ENCODE measurements at regions not wholly inside any gene's neighbourhood (a gene's known extent, or its start where the extent isn't known, plus 50 kb on each side); places are given as distances from the start of the nearest gene placed in this dataset.
A peak's percentile ranks its signal among the peaks of the same experiment; 100 is the strongest.

- Mint-ChIP-seq H3K27me3 (ENCODE audit: low read depth) (no peaks in the 10 kb centered on the region), H3K9me3 (peaks cover 5% of the 10 kb centered on the region), H3K27ac (no peak overlapping the region), H3K4me1 (peaks cover 4% of the 10 kb centered on the region), H3K36me3 (ENCODE audit: low read depth) (peaks cover under 1% of the 10 kb centered on the region), H3K4me3 (no peak overlapping the region)
- TF ChIP-seq, protein P1, sequence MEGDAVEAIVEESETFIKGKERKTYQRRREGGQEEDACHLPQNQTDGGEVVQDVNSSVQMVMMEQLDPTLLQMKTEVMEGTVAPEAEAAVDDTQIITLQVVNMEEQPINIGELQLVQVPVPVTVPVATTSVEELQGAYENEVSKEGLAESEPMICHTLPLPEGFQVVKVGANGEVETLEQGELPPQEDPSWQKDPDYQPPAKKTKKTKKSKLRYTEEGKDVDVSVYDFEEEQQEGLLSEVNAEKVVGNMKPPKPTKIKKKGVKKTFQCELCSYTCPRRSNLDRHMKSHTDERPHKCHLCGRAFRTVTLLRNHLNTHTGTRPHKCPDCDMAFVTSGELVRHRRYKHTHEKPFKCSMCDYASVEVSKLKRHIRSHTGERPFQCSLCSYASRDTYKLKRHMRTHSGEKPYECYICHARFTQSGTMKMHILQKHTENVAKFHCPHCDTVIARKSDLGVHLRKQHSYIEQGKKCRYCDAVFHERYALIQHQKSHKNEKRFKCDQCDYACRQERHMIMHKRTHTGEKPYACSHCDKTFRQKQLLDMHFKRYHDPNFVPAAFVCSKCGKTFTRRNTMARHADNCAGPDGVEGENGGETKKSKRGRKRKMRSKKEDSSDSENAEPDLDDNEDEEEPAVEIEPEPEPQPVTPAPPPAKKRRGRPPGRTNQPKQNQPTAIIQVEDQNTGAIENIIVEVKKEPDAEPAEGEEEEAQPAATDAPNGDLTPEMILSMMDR (IDR thresholded peaks at IDR 0.05; ENCODE audit: unreplicated experiment in 3 of 3), result no peak
These were observed 423.0 kb upstream of the THBS1 start for GRCh38 chr15:39157882-39158281.

DNA sequence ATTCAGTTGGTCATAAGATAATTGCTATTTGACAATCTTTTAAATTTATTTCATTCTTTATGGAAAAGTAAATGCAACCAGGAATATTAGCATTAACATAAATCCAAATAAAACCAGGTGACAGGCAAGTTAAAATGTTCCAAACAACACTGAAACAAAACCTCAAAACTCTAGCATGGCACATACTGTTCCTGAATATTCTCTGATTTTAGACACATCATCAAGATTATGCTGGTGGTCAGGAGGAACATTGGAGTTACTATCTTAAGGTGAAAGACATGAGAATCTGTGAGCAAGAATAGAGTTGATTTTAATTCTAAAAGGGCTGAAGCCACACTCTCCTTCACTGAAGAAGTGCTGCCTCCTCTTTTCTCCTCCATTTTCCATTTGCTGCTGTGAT, 421.0 kb upstream of the THBS1 start:
- Mint-ChIP-seq H3K4me3 (no peak overlapping the region), H3K27me3 (ENCODE audit: low read depth) (no peaks in the 10 kb centered on the region), H3K9me3 (peaks cover 9% of the 10 kb centered on the region), H3K36me3 (ENCODE audit: low read depth) (peaks cover 3% of the 10 kb centered on the region), H3K27ac (no peak overlapping the region), H3K4me1 (peaks cover 4% of the 10 kb centered on the region)
- TF ChIP-seq, protein P1 (IDR thresholded peaks at IDR 0.05; ENCODE audit: unreplicated experiment in 3 of 3), result no peak

GRCh38 chr15:39161096-39161495, 419.8 kb upstream of the THBS1 start:
- no peak overlapping the region for H3K27ac Mint-ChIP-seq
- peaks cover 4% of the 10 kb centered on the region for H3K4me1 Mint-ChIP-seq
- no peaks in the 10 kb centered on the region for H3K27me3 Mint-ChIP-seq (ENCODE audit: low read depth)
- TF ChIP-seq, protein P1 (IDR thresholded peaks at IDR 0.05; ENCODE audit: unreplicated experiment in 3 of 3), result no peak
- H3K36me3 Mint-ChIP-seq (ENCODE audit: low read depth), result peaks cover 3% of the 10 kb centered on the region
- peaks cover 15% of the 10 kb centered on the region for H3K9me3 Mint-ChIP-seq
- H3K4me3 Mint-ChIP-seq, result no peak overlapping the region

- Mint-ChIP-seq H3K4me1 (peaks cover 16% of the 10 kb centered on the region), H3K4me3 (no peak overlapping the region), H3K27ac (no peak overlapping the region), H3K36me3 (ENCODE audit: low read depth) (peaks cover 3% of the 10 kb centered on the region), H3K27me3 (ENCODE audit: low read depth) (no peaks in the 10 kb centered on the region), H3K9me3 (peaks cover 15% of the 10 kb centered on the region)
- TF ChIP-seq, protein P1 (IDR thresholded peaks at IDR 0.05; ENCODE audit: unreplicated experiment in 3 of 3), result no peak
These were observed 415.7 kb upstream of the THBS1 start for GRCh38 chr15:39165020-39165706.

DNA sequence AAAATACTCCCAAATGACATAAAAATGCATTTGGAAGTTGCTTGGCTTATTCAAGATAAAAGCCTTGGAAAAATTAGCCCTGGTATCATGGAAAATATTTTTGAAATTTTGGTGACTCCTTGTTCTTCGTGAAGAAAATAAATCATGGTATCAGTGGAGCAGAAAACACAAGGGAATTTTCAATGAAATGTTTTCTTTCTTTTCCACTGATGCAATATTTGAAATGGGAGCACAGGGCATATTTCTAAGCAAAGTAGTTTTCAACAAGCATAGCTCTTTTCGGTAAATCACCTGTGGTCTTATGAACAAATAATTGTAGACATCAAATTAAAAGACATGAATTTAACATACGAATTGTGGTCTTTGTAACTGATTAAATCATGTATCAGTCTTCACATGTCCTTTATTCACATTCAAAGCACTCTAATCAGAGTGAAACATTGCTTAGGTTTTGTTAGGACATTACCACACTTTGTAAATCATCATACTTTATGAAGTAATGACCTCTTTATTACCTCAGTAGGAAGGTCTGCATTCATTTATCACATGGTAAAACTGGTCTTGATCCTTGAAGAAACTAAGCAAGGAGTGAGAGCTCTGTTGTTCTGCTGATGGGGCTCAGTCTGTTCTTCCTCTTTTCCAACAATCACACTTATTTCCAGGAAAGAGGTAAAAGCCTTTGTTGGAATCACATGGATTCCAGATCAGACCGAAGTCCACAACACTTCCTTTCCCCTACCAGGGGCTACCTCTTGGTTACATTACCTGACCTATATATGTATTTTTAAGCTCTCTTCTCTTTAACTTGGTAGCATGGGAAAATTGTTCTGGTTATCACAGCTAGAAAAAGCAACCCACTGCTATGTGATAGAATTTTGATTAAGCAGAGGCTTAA, 413.5 kb upstream of the THBS1 start:
- H3K4me1 Mint-ChIP-seq, result peaks cover 26% of the 10 kb centered on the region
- peak overlapping the region; percentile 32 to 38 (median 35) for H3K27ac Mint-ChIP-seq
- no peak overlapping the region for H3K4me3 Mint-ChIP-seq
- no peaks in the 10 kb centered on the region for H3K27me3 Mint-ChIP-seq (ENCODE audit: low read depth)
- TF ChIP-seq, protein P1 (IDR thresholded peaks at IDR 0.05; ENCODE audit: unreplicated experiment in 3 of 3), result no peak
- peaks cover 3% of the 10 kb centered on the region for H3K36me3 Mint-ChIP-seq (ENCODE audit: low read depth)
- peaks cover 11% of the 10 kb centered on the region for H3K9me3 Mint-ChIP-seq
